ENCODE measurements at regions not wholly inside any gene's neighbourhood (a gene's known extent, or its start where the extent isn't known, plus 50 kb on each side); places are given as distances from the start of the nearest gene placed in this dataset.
A peak's percentile ranks its signal among the peaks of the same experiment; 100 is the strongest.

GRCh38 chr12:31906557-31907301, 52.5 kb upstream of the RESF1 start:
- ChIA-PET POLR2A (interaction anchor here (0.7 kb wide), 1 partner anchor 11 kb away, joined by 3 read pairs; no protein-coding TSS in a partner anchor), CTCF (no interaction called here)
- H3K27me3 ChIP-seq (ENCODE audit: control insufficient read depth in 1 of 2, insufficient read depth in 2 of 2, low read length in 2 of 2) = no peaks in the 10 kb centered on the region
- no peaks in the 10 kb centered on the region for H3K27me3 Mint-ChIP-seq
- no peak overlapping the region for H3K27ac ChIP-seq (ENCODE audit: low read depth in 1 of 2, low read length in 2 of 2)
- H3K4me3 ChIP-seq (ENCODE audit: low read length) = no peak overlapping the region
- no peaks in the 10 kb centered on the region for H3K36me3 ChIP-seq (ENCODE audit: insufficient read depth, low read length)
- H3K9me3 ChIP-seq (ENCODE audit: control insufficient read depth in 1 of 2, insufficient read depth in 1 of 2, low read length in 2 of 2) = peaks cover 12 to 21% of the 10 kb centered on the region in 2 experiments
- intact Hi-C loops (cut with DNase I, micrococcal nuclease) = loop anchor here in 1 of 2 experiments (10.0 kb wide), 1 partner anchor 72 kb away; no protein-coding TSS in a partner anchor
- TF ChIP-seq CTCF (IDR thresholded peaks at IDR 0.05) = no peak
- H3K4me1 Mint-ChIP-seq (ENCODE audit: low read depth) = peaks cover 19% of the 10 kb centered on the region
- no peak overlapping the region for H3K4me3 Mint-ChIP-seq
- peaks cover 21% of the 10 kb centered on the region for H3K36me3 Mint-ChIP-seq (ENCODE audit: low read depth)
- no peaks in the 10 kb centered on the region for H3K4me1 ChIP-seq (ENCODE audit: insufficient read depth, low read length)
- no peak overlapping the region for H3K27ac Mint-ChIP-seq
- peak in 2 of 14 experiments; percentile 29 to 35 for DNase-seq
- H3K9me3 Mint-ChIP-seq = peaks cover 13% of the 10 kb centered on the region
- ATAC-seq (ENCODE audit: poor library complexity) = no peak

GRCh38 chr12:31903025-31903424, 56.2 kb upstream of the RESF1 start:
- no peak for ATAC-seq (ENCODE audit: poor library complexity)
- no peaks in the 10 kb centered on the region for H3K27me3 Mint-ChIP-seq
- ChIA-PET POLR2A (no interaction called here), CTCF (no interaction called here)
- no peak for DNase-seq
- peaks cover 16% of the 10 kb centered on the region for H3K9me3 Mint-ChIP-seq
- no peak overlapping the region for H3K27ac Mint-ChIP-seq
- peaks cover 28% of the 10 kb centered on the region for H3K4me1 Mint-ChIP-seq (ENCODE audit: low read depth)
- no peak overlapping the region for H3K27ac ChIP-seq (ENCODE audit: low read depth in 1 of 2, low read length in 2 of 2)
- intact Hi-C loops (cut with DNase I, micrococcal nuclease) = loop anchor here in 1 of 2 experiments (10.0 kb wide), 1 partner anchor 68 kb away; no protein-coding TSS in a partner anchor
- no peaks in the 10 kb centered on the region for H3K36me3 ChIP-seq (ENCODE audit: insufficient read depth, low read length)
- H3K4me3 Mint-ChIP-seq = no peak overlapping the region
- no peaks in the 10 kb centered on the region for H3K27me3 ChIP-seq (ENCODE audit: control insufficient read depth in 1 of 2, insufficient read depth in 2 of 2, low read length in 2 of 2)
- no peak for TF ChIP-seq CTCF (IDR thresholded peaks at IDR 0.05)
- peaks cover 28% of the 10 kb centered on the region for H3K36me3 Mint-ChIP-seq (ENCODE audit: low read depth)
- H3K4me1 ChIP-seq (ENCODE audit: insufficient read depth, low read length) = peaks cover 11% of the 10 kb centered on the region
- H3K4me3 ChIP-seq (ENCODE audit: low read length) = no peak overlapping the region
- H3K9me3 ChIP-seq (ENCODE audit: control insufficient read depth in 1 of 2, insufficient read depth in 1 of 2, low read length in 2 of 2) = peaks cover 36 to 43% of the 10 kb centered on the region in 2 experiments

- ATAC-seq (ENCODE audit: poor library complexity) (no peak), DNase-seq (no peak)
- peaks cover 44 to 50% of the 10 kb centered on the region in 2 experiments for H3K9me3 ChIP-seq (ENCODE audit: control insufficient read depth in 1 of 2, insufficient read depth in 1 of 2, low read length in 2 of 2)
- peaks cover 32% of the 10 kb centered on the region for H3K4me1 ChIP-seq (ENCODE audit: insufficient read depth, low read length)
- peaks cover 18% of the 10 kb centered on the region for H3K9me3 Mint-ChIP-seq
- ChIA-PET POLR2A (no interaction called here), CTCF (interaction anchor here (0.7 to 0.8 kb wide), 2 partner anchors 15 to 138 kb away, joined by 4 to 5 read pairs; no protein-coding TSS in a partner anchor)
- H3K4me3 ChIP-seq (ENCODE audit: low read length) = no peak overlapping the region
- intact Hi-C loops (cut with DNase I, micrococcal nuclease) = loop anchor here in 1 of 2 experiments (10.0 kb wide), 1 partner anchor 65 kb away; no protein-coding TSS in a partner anchor
- TF ChIP-seq CTCF (IDR thresholded peaks at IDR 0.05) = no peak
- no peak overlapping the region for H3K4me3 Mint-ChIP-seq
- peaks cover 34% of the 10 kb centered on the region for H3K4me1 Mint-ChIP-seq (ENCODE audit: low read depth)
- H3K27ac Mint-ChIP-seq = no peak overlapping the region
- no peak overlapping the region for H3K27ac ChIP-seq (ENCODE audit: low read depth in 1 of 2, low read length in 2 of 2)
- H3K36me3 ChIP-seq (ENCODE audit: insufficient read depth, low read length) = no peaks in the 10 kb centered on the region
- no peaks in the 10 kb centered on the region for H3K27me3 Mint-ChIP-seq
- peaks cover 36% of the 10 kb centered on the region for H3K36me3 Mint-ChIP-seq (ENCODE audit: low read depth)
- H3K27me3 ChIP-seq (ENCODE audit: control insufficient read depth in 1 of 2, insufficient read depth in 2 of 2, low read length in 2 of 2) = no peaks in the 10 kb centered on the region
Observed at GRCh38 chr12:31900271-31900670, 58.9 kb upstream of the RESF1 start.

Data from CD4-positive, alpha-beta T cell (primary cell).